GM21529 (cell line): ENCODE measurements at regions not wholly inside any gene's neighbourhood (a gene's known extent, or its start where the extent isn't known, plus 50 kb on each side); places are given as distances from the start of the nearest gene placed in this dataset.
A peak's percentile ranks its signal among the peaks of the same experiment; 100 is the strongest.
"Not testable (repeated sequence)": the region's sequence is repeated elsewhere in the genome, so short reads cannot be mapped to it uniquely, and the experiment has no call there.

Source experiments
- ATAC-seq: cut with Tn5 transposase; IDR thresholded peaks from one replicate; pipeline ENCODE4 v1.9.1; 2021; ENCODE audit not compliant: unreplicated experiment

- no peak for ATAC-seq
Measured at GRCh38 chr5:158456241-158456640, 597.3 kb upstream of the CLINT1 start.

GRCh38 chr5:158451993-158452672 is 593.2 kb upstream of the CLINT1 start:
- ATAC-seq = no peak

- no peak for ATAC-seq
Measured at GRCh38 chr5:158451203-158451992, 592.5 kb upstream of the CLINT1 start.

- ATAC-seq = no peak
Measured at GRCh38 chr5:158450751-158451171, 591.8 kb upstream of the CLINT1 start.

GRCh38 chr5:158446761-158447160 is 587.8 kb upstream of the CLINT1 start:
- not testable (repeated sequence) for ATAC-seq

GRCh38 chr5:158439204-158439603 is 580.3 kb upstream of the CLINT1 start:
- not testable (repeated sequence) for ATAC-seq

GRCh38 chr5:158436271-158437065 is 577.5 kb upstream of the CLINT1 start:
- ATAC-seq = no peak

- ATAC-seq = peak; percentile 76
Measured at GRCh38 chr5:158435161-158435616, 576.2 kb upstream of the CLINT1 start.

- peak; percentile 6 for ATAC-seq
Measured at GRCh38 chr5:158434749-158435148, 575.8 kb upstream of the CLINT1 start.

GRCh38 chr5:158433634-158434033 is 574.7 kb upstream of the CLINT1 start:
- no peak for ATAC-seq

- peak; percentile 50 for ATAC-seq
Measured at GRCh38 chr5:158431369-158432029, 572.6 kb upstream of the CLINT1 start.

- ATAC-seq = no peak
Measured at GRCh38 chr5:158430798-158431167, 571.8 kb upstream of the CLINT1 start.

- ATAC-seq = peak; percentile 29
Measured at GRCh38 chr5:158430166-158430797, 571.3 kb upstream of the CLINT1 start.

GRCh38 chr5:158429564-158429963 is 570.6 kb upstream of the CLINT1 start:
- no peak for ATAC-seq

GRCh38 chr5:158423623-158424200 is 564.8 kb upstream of the CLINT1 start:
- no peak for ATAC-seq

GRCh38 chr5:158422653-158423515 is 563.9 kb upstream of the CLINT1 start:
- ATAC-seq = no peak

GRCh38 chr5:158421319-158421718 is 562.4 kb upstream of the CLINT1 start:
- no peak for ATAC-seq

GRCh38 chr5:158419186-158419585 is 560.2 kb upstream of the CLINT1 start:
- ATAC-seq = no peak

- no peak for ATAC-seq
Measured at GRCh38 chr5:158414780-158415179, 555.8 kb upstream of the CLINT1 start.
